ENCODE measurements at regions not wholly inside any gene's neighbourhood (a gene's known extent, or its start where the extent isn't known, plus 50 kb on each side); places are given as distances from the start of the nearest gene placed in this dataset.

GRCh38 chr2:129203331-129203730, 776.1 kb upstream of the RAB6C start:
- TF ChIP-seq CTCF (IDR thresholded peaks at IDR 0.05), result no peak
- TF ChIP-seq EP300 (IDR thresholded peaks at IDR 0.05), result no peak

Data from gastroesophageal sphincter (tissue), 3 donors.